DOHH2 (cell line): ENCODE measurements at regions not wholly inside any gene's neighbourhood (a gene's known extent, or its start where the extent isn't known, plus 50 kb on each side); places are given as distances from the start of the nearest gene placed in this dataset.

Experiments used
- H3F3A ChIP-seq: fragments of 200-600 bp; sonication (generic), shearing (Covaris generic); 2 replicates; pipeline ENCODE4 v1.6.0; 2016; ENCODE audit warnings: antibody characterized with exemption, mild to moderate bottlenecking; ENCODE audit not compliant: control insufficient read depth, insufficient read depth
- H3K27ac ChIP-seq: fragments of 200-600 bp; sonication (generic); 2 replicates; pipeline ENCODE4 v1.5.1; 2014; ENCODE audit warnings: low read depth, mild to moderate bottlenecking, low read length, moderate library complexity
- H3K27me3 ChIP-seq: fragments of 200-600 bp; sonication (generic); 2 replicates; pipeline ENCODE4 v1.6.1; 2014; ENCODE audit warnings: mild to moderate bottlenecking, low read length, mixed read lengths; ENCODE audit not compliant: control insufficient read depth
- H3K36me3 ChIP-seq: fragments of 200-600 bp; sonication (generic); 2 replicates; pipeline ENCODE4 v1.6.1; 2014; ENCODE audit warnings: mild to moderate bottlenecking, low read length, moderate library complexity, mixed read lengths; ENCODE audit not compliant: control insufficient read depth
- H3K4me1 ChIP-seq: fragments of 200-600 bp; sonication (generic); 2 replicates; pipeline ENCODE4 v1.6.1; 2014; ENCODE audit warnings: mild to moderate bottlenecking, low read length, mixed read lengths; ENCODE audit not compliant: control insufficient read depth
- H3K4me2 ChIP-seq: fragments of 200-600 bp; sonication (generic); 2 replicates; pipeline ENCODE4 v1.6.0; 2014; ENCODE audit warnings: mild to moderate bottlenecking, low read length, moderate library complexity
- H3K4me3 ChIP-seq: fragments of 200-600 bp; sonication (generic); 2 replicates; pipeline ENCODE4 v1.5.1; 2014; ENCODE audit warnings: mild to moderate bottlenecking, low read length, mixed read lengths
- H3K79me2 ChIP-seq: fragments of 200-600 bp; sonication (generic); 2 replicates; pipeline ENCODE4 v1.6.1; 2014; ENCODE audit warnings: mild to moderate bottlenecking, low read length, mixed read lengths; ENCODE audit not compliant: control insufficient read depth
- H3K9me2 ChIP-seq: fragments of 200-600 bp; sonication (generic); replicated peaks from 2 replicates; pipeline ENCODE4 v1.6.1; 2014; ENCODE audit warnings: mild to moderate bottlenecking, low read length, mixed read lengths; ENCODE audit not compliant: control insufficient read depth
- H3K9me3 ChIP-seq: fragments of 200-600 bp; sonication (generic); 2 replicates; pipeline ENCODE4 v1.6.1; 2014; ENCODE audit warnings: antibody characterized with exemption, low read length, mixed read lengths; ENCODE audit not compliant: control insufficient read depth, insufficient read depth
- H4K20me1 ChIP-seq: fragments of 200-600 bp; sonication (generic); 2 replicates; pipeline ENCODE4 v1.6.0; 2014; ENCODE audit warnings: low read depth, mild to moderate bottlenecking, antibody characterized with exemption, low read length, moderate library complexity; ENCODE audit not compliant: control insufficient read depth, insufficient read depth
- EZH2phosphoT487 ChIP-seq: fragments of 200-600 bp; sonication (generic); IDR thresholded peaks from 2 replicates; pipeline ENCODE4 v1.6.1; 2017; ENCODE audit warnings: borderline replicate concordance, mild to moderate bottlenecking, antibody characterized with exemption, low read length, moderate library complexity, mixed read lengths
- TF ChIP-seq, protein P1 (sequence below): fragments of 200-600 bp; sonication (generic); IDR thresholded peaks from one replicate; pipeline ENCODE4 v1.5.1; 2014; ENCODE audit warnings: antibody characterized with exemption, mild to moderate bottlenecking, low read depth, low read length; ENCODE audit not compliant: poor library complexity, severe bottlenecking

DNA sequence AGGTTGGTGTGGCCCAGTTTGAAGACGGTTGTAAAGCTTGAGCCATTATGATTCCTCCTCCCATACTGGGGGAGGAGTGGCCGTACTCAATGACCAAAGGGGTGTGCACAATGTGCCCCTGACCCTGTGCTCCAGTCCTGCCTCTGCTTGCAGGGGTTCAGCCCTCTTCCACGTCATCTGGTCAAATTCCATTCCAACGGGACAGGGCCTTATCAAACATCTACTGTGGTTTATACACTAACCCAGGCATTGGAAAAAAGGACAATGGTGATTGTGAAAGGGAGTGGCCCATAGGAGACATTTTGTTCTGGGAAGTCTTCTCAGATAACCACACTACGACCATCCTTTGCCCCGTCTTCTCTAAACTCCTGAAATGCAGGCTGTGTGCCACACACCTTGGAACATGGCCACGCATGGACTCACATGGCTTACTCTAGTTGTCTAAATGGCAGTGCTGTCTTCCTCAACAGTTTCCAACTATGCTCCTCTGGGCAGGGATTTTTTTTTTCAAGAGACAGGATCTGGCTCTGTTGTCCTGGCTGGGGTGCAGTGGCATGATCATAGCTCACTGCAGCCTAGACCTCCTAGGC is 103.0 kb downstream of the JCAD start:
- Histone ChIP-seq H3K9me3 (no peaks in the 10 kb centered on the region), H3K27me3 (no peaks in the 10 kb centered on the region), H3K4me1 (no peaks in the 10 kb centered on the region), H3F3A (no peaks in the 10 kb centered on the region), H3K79me2 (no peaks in the 10 kb centered on the region), H3K9me2 (no peaks in the 10 kb centered on the region), H3K4me2 (no peak overlapping the region), H3K36me3 (no peaks in the 10 kb centered on the region), H3K4me3 (no peak overlapping the region), H4K20me1 (no peaks in the 10 kb centered on the region), H3K27ac (no peak overlapping the region)
- TF ChIP-seq, protein P1, sequence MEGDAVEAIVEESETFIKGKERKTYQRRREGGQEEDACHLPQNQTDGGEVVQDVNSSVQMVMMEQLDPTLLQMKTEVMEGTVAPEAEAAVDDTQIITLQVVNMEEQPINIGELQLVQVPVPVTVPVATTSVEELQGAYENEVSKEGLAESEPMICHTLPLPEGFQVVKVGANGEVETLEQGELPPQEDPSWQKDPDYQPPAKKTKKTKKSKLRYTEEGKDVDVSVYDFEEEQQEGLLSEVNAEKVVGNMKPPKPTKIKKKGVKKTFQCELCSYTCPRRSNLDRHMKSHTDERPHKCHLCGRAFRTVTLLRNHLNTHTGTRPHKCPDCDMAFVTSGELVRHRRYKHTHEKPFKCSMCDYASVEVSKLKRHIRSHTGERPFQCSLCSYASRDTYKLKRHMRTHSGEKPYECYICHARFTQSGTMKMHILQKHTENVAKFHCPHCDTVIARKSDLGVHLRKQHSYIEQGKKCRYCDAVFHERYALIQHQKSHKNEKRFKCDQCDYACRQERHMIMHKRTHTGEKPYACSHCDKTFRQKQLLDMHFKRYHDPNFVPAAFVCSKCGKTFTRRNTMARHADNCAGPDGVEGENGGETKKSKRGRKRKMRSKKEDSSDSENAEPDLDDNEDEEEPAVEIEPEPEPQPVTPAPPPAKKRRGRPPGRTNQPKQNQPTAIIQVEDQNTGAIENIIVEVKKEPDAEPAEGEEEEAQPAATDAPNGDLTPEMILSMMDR, result no peak
- no peak for TF ChIP-seq EZH2phosphoT487

DNA sequence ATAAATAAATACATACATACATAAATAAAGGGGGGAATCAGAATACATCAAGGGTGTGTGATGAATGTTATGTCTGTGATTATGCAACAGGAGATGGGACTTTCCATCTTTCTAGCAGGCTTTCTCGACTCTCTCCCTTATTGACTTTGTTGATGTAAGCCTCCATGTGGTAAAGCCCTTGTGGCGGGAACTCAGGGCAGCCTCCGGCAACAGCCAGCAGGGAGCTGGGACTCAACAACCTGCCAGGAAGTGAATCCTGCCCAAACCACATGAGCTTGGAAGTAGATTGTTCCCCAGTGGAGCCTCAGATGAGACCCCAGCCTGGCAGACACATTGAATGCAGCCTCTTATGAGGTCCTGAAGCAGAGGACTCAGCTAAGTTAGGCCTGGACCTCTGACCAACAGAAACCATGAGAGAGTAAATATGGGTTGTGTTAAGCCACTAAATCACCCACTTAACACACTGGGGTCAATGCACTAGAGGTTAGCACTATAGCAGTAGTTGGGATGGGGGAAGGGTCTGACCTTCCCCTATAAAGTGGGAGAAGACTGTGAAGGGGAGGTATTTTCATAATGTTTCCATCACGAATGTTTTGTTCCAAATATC is 104.0 kb downstream of the JCAD start:
- no peaks in the 10 kb centered on the region for H3K27me3 ChIP-seq
- H3F3A ChIP-seq, result no peaks in the 10 kb centered on the region
- TF ChIP-seq, protein P1, result no peak
- TF ChIP-seq EZH2phosphoT487, result no peak
- no peak overlapping the region for H3K27ac ChIP-seq
- H4K20me1 ChIP-seq, result no peaks in the 10 kb centered on the region
- no peaks in the 10 kb centered on the region for H3K79me2 ChIP-seq
- no peak overlapping the region for H3K4me2 ChIP-seq
- no peaks in the 10 kb centered on the region for H3K36me3 ChIP-seq
- no peaks in the 10 kb centered on the region for H3K4me1 ChIP-seq
- H3K9me2 ChIP-seq, result no peaks in the 10 kb centered on the region
- no peak overlapping the region for H3K4me3 ChIP-seq
- no peaks in the 10 kb centered on the region for H3K9me3 ChIP-seq

DNA sequence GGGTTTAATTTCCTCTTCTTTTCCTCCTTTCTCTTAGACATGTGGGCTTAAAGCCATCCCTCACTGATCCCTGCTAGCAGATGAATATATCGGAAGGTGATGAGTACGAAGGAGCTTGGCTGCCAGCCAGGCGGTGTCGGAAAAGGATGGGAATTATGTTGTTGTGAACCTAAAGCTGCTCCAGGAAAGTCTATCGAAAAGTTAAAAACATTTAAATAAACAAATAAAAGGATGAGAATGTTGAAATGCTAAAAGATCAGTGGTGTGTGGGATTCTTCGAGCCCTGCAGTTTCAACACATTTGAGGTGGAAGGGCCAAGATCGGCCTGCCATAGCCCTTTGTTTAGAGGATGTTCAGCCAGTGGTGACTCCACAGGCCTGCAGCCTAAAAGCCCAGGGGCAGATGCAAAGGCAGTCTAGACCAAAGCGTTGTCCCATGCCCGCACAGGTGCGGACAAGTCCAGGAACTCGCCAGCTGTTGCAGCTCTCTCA is 107.9 kb downstream of the JCAD start:
- no peak overlapping the region for H3K27ac ChIP-seq
- no peaks in the 10 kb centered on the region for H3K4me1 ChIP-seq

More for the DNA sequence above, 107.9 kb downstream of the JCAD start:
- Histone ChIP-seq H3K27me3 (no peaks in the 10 kb centered on the region), H3K9me2 (no peaks in the 10 kb centered on the region), H3F3A (no peaks in the 10 kb centered on the region), H3K79me2 (no peaks in the 10 kb centered on the region), H3K36me3 (no peaks in the 10 kb centered on the region), H3K9me3 (no peaks in the 10 kb centered on the region), H4K20me1 (no peaks in the 10 kb centered on the region), H3K4me3 (no peak overlapping the region), H3K4me2 (no peak overlapping the region)
- no peak for TF ChIP-seq EZH2phosphoT487
- TF ChIP-seq, protein P1, result no peak
